ENCODE measurements at regions not wholly inside any gene's neighbourhood (a gene's known extent, or its start where the extent isn't known, plus 50 kb on each side); places are given as distances from the start of the nearest gene placed in this dataset.

GRCh38 chr5:158086856-158087255 is 227.9 kb upstream of the CLINT1 start:
- DNase-seq: no peak

DNA sequence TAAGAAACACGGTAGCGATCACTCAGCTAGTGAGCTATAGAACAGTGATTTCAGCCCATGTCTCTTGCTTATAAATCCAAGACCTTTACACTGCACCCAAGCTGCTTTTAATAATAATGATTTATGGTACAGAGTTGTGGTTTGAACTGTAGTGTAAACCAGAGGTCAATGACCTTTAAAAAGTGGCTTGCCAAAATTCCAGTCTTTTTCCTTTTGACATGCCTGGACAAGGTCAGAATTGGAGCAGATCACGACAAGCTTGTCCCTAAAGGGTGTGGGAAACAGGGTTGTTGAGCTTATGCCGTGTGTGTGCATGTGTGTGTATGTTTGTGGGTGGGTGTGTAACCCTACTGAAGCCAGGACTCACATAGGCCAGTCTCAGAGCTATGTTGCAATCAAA is 225.3 kb upstream of the CLINT1 start:
- no peak for DNase-seq

DNA sequence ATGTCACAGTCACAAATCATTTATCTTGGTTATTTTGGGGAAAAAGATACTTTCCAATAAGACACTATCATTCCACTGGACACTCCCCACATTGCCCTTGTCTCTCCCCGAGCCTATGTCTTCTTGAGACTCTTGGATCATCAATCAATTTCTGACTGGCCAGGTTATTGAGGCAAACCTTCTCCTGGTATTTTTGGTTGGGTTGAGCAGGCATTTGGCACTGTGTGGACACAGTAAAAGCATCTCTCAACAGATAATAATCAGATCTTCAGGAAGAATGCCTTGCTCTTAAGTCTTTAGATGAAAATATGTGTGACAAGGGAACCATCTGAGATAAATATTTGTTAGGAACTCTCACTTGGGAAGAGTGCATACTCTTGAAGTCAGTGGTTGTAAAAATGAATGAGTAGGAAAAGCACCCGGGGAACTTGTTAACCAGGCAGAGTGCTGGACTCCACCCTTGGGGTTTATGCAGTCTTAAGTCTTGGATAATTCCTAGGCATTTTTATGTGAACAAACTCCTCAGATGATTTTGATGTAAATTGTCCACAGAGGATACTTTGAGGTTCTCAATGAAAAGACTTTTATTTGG is 223.8 kb upstream of the CLINT1 start:
- DNase-seq: no peak

GRCh38 chr5:158080112-158080511 is 221.2 kb upstream of the CLINT1 start:
- DNase-seq: no peak

GRCh38 chr5:158079097-158079496 is 220.2 kb upstream of the CLINT1 start:
- DNase-seq: no peak

DNA sequence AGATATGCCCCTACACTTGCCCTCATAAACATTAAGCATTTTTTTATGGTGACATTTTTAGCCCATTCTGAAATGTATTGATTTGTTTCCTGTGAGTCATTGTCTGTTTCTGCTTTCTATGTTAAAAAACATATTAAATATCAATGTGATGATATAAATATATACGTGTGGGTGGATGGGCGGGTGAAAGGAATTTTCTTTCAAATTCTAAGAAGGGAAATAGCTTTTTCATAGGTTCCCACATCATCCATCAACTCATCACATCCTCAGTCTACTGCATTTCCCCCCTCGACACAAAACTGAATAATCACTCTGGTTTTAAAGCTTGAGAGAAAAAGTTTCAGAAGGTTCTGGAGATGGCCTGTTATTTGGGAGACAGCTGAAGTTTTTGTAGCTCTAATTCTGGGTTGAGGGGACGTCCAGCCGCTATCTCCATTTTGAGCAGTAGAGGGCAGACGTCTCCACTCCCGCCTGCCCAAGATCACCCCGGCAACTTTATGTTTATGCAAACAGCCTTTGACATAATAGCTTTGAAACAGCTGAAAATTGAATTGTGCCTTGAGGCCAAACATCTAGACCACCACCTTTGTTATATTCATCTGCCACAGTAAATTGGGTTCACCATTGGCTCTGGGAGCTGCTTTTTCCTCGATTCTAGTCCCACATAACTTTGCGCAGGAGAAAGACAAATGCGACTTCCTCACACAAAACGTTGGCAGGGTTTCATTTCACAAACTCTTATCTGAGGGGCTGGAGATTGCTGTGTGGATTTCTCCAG is 216.2 kb upstream of the CLINT1 start:
- peak; percentile 42 for DNase-seq

DNA sequence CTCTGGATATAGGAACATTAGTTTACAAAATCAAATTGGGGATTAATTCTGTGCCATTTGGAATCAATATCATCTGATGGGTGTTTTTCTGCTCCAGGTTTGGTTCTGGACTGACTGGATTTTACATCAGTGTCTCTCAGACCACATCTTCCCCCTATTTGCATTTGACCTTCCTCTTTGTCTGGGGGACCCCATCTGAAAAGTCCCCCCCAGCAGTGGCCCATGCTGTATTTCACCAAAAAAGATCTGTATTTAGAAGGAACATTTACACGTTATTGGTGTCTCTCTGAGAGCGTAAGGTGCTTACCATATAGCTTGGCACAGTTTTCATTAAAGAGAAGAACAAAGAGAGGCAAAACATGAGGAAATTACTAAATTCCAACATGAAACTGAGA is 215.6 kb upstream of the CLINT1 start:
- no peak for DNase-seq

GRCh38 chr5:158070859-158071258 is 211.9 kb upstream of the CLINT1 start:
- DNase-seq: no peak

DNA sequence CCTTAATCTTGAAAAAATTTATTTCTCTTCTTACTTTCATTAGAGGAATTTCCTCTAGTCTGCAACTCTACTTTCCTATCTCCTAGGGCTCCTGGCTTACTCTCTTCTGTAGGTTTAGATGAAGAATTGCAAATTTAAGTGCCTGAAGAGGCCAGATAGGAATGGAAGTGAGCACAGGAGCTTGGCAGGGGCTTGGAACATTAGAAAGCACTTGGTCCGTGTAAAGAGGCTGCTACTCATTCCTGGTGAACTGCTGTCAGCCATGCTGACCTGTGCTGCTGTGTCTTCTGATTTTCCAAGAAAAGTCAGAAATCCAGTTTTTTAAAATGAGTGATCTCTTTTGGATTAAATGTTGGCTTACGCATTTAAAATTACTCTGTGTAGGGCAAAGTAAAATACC is 210.9 kb upstream of the CLINT1 start:
- no peak for DNase-seq

DNA sequence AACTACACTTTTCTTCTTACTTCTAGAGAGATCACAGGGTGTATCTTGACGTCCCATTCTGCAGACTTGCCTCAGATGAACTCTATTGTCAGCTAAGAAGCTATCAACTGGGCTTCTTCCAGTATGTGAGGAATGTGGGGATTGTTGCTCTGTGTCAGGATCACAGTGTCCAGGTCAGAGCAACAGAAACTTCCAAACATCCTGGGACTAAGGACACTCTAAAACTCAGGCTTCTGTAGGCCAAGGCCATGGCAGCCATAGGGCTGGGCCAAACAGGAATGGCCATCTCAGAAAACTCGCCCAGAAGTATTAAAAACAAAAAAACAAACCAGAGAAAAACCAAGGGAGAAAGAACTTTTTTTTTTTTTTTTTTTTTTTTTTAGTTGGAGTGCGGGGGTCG is 210.0 kb upstream of the CLINT1 start:
- DNase-seq: no peak

GRCh38 chr5:158066076-158066475 is 207.1 kb upstream of the CLINT1 start:
- no peak for DNase-seq

GRCh38 chr5:158064334-158065123 is 205.6 kb upstream of the CLINT1 start:
- no peak for DNase-seq

GRCh38 chr5:158063052-158063451 is 204.1 kb upstream of the CLINT1 start:
- DNase-seq: no peak

DNA sequence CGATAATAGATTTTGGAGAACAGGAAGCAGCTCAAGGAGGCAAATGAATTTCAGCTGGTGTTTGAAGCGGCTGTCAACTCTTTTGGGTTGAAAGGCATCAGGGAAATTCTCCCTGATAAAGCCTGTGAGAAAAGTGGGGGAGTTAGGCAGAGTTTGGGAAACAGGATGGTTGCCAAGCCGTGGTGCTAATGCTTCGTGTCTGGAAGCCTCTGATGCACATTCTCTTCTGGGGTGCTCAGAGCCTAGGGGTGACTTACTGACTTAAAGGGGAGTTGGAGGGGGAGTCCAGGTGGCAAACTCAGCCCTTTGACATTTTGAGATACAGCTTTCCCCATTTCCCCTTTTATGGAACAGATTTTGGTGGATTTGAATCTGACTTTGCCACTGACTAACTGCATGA is 202.5 kb upstream of the CLINT1 start:
- DNase-seq: no peak

DNA sequence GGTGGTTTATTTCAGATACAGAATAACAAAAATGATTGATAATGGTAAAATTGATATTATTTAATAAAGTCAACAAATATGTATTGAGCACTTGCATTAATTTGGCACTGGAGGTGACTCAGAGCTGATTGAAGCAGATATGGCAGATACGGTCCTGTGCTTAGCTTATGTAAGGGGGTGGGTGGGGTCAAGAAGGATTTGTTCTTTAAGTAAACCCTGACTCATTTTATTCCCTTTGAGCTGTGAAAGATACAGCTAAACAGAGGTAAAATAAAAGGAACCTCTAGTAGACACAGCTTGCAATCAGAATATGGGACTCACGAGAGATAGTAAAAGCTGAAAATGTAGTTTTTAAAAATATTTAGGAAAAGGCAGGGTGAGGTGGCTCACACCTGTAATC is 201.3 kb upstream of the CLINT1 start:
- DNase-seq: no peak

GRCh38 chr5:158058208-158059120 is 199.5 kb upstream of the CLINT1 start:
- no peak for DNase-seq

DNA sequence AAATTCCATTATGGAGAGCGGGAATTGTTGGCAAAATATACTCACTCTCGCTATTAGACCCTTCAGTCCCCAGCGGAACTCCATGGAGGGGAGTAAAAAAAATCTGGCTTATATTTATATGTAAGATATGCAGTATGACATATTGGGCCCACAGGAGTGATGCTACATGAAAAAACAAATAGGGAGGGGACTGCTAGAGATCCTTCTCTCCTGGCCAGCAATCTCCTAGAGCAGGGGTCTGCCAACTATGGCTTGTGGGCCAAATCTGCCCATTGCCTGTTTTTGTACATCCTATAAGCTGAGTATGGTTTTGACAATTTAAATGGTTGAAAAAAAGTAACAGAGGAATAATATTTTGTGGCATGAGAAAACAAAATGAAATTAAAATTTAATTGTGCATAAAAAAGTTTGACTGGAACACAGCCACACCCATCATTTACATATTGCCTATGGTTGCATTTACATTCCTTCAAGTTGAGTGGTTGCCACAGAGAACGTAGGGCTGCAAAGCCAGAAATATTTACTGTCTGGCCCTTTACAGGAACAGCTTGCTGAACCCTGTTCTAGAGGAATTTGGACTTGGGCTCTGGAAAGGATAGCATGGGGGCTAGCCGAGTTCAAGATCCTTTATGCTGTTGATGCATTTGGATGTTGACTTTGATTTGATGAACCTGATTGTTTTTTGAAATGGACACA is 197.3 kb upstream of the CLINT1 start:
- no peak for DNase-seq

GRCh38 chr5:158055111-158055501 is 196.2 kb upstream of the CLINT1 start:
- no peak for DNase-seq

DNA sequence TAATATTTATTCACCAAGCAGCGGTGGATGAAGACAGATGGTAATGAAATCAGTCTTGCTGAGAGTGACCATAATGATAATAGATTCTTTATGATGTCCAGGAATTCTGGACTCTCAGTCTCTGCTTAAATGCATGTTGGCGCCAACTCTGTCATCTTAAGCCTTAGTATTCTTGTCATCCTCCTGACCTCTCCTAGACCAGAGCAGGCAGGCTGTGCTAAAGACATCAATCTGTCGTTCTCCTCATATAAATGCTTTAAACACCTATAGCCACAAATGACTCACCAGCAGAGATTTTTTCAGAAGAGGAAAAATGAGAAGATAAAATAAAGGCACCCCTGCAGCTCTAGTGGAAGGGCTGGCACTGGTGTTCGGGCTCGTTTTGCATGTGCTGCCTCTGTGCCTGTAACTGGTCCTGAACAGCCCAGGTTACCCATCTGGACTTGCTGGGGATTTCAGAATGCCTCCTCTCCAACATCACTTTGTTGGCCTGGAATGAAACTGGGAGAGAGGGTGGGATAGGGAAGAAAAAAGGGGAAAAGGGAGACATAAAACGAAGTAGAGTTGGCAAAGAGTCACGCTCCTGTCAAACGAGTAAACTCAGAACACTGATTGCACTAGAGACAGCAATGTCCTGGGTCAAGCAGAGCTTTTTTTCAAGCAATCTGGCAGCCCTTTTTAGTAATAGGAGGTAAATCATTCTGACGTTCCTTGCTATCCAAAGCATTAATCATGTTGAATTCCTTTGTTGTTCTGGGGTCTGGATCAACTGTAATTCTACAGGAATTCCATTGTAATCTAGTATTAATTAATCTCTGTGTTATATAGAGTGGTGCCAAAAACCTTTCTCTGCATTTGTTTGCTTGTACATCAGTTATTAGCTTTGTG is 195.5 kb upstream of the CLINT1 start:
- DNase-seq: no peak

DNA sequence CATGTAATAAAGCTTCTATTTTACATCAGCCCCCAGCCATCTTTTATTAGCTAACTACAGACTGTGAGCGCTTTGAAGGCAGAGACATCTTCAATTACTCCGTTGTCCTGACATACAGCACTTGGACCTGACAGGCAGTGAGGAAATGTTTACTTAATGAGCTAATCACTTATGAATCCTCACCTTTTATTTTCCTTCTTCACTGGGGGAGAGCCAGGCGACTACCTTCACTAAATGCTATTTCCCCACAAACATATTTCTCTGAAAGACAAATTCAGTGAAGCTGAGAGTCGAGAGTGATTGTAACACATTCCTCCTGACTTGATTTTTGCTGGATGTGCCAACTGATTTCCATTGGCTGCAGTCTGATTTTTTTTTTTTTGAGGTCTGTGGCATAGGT is 192.1 kb upstream of the CLINT1 start:
- DNase-seq: no peak

- DNase-seq: no peak
Observed at GRCh38 chr5:158050421-158050820, 191.5 kb upstream of the CLINT1 start.
